HG03460 (cell line): ENCODE measurements at regions not wholly inside any gene's neighbourhood (a gene's known extent, or its start where the extent isn't known, plus 50 kb on each side); places are given as distances from the start of the nearest gene placed in this dataset.
A peak's percentile ranks its signal among the peaks of the same experiment; 100 is the strongest.
"Not testable (repeated sequence)": the region's sequence is repeated elsewhere in the genome, so short reads cannot be mapped to it uniquely, and the experiment has no call there.

Source experiments
- ATAC-seq: cut with Tn5 transposase; IDR thresholded peaks from one replicate; pipeline ENCODE4 v1.9.1; 2021; ENCODE audit not compliant: unreplicated experiment

DNA sequence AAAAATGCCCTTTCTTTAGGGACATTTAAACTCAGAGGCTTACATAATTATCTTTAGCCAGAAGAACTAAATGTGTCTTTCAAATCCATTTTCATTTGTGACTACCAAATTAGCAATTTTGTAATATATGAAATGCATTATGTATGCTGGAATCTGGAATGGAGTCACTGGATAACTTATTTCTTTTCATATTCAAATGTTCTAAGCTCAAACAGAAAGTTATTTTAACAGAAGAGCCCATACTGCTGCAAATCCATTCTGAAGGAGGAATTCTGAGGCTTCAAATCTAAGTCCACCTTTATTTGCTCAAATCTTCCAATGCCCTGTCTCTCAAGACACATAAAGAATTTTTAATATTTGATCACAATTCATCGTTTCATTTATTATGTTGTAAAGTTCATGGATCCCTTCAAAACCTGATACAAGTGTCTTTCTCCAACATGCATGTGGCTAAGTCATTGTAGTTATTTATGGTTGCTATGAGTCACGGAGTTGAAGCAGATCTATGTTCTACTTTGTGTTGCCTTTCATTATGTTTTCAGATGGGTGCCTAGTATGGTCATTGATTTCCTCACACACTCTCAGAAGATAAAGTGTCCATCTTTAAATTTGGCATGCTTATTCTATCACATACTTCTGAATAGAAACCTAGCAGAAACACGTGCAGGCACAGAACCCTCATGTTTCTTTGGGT lies 214.8 kb upstream of the GCFC2 start:
- no peak for ATAC-seq

DNA sequence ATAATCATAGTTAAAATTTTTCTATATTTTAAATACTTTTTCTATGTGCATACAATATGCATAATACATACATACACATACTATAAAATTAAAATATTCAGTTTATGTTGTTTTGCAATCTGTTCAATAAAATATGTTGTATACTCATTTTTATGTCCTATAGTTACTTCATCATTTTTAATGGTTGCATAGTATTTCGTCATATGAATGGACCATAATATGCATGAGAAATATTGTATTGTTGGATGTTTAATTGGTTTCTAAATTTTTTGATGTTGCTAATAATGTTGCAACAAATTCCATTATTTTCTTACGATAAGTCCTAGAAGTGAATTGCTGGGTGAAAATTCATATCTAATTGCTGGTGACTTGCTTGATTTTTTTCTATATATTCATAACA lies 211.5 kb upstream of the GCFC2 start:
- ATAC-seq = no peak

DNA sequence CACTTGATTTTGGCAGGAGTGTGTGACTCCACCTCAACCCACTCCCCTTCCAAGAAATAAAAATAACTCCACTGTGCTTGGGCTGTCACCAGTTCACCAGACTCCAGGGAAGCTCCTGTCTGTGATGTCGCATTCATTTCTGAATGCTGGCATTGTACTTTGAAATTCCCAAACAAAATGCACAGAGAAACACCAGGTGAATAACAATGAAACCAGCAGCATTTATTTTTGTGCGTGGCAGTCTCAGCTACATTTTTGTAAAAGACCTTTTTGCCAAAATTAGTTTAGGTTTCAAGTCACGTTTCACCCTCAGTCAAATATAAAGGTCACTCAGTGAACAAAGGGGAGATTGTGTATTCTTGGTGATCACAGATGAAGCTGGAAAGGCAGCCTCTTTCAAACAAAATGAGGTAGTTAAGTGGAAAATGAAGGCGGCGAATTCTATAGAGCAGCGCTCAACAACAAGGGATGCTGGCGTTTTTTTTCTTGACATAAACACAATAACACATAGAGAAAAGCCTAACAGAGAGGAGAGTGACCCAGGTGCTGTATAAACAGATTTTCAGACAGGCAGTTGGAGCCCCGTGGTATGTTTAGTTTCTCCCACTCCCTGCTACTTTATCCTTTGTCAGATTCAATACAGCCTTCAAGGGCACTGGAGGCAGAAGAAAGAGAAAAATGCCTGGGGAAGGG lies 210.3 kb upstream of the GCFC2 start:
- ATAC-seq = no peak

GRCh38 chr2:75915851-75916634 lies 205.3 kb upstream of the GCFC2 start:
- ATAC-seq = no peak

DNA sequence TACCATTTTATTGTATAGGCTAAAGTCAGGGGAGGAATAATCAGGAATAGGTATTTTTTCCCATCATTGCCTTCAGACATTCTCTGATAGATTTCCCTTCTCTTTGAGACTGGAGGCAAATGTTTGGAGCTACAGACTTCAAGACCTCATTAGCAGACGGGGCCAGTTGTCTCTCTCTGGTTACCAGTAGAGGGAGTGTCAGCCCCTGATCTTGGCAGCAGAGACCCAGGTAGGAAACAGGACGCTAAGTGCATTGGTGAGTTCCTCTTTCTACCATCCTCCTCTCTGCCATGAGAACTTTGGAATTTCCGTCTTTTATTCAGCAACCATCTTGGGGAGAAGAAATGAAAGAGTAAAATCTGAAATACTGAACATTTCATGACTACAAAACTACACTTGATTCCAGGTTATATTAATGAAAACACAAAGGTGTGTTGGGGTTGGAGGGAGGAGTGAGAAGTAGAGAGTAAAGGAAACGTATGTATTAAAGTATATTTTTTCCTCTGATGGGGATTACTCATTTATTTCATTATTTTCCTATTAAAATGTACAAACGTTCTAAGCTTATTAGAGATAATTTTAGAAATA lies 186.2 kb upstream of the GCFC2 start:
- ATAC-seq = peak; percentile 65

DNA sequence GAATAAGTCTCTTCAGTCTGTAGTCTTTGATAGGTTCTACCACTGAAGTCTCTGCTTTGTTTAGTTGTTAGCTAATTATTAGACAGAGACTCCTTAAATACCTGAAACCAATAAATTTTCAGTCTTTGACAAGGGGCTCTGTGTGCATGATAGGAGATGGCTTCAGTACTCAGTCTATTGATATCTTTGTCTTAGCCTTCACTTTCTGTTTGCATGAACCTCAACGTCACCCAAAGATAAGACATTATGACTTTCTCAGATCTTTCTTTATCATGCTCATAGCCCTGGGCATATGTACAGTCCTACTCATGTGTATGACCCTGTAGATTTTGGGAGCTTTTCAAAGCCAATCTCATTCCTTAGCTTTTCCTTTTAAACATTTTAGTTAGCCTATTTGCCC lies 183.5 kb upstream of the GCFC2 start:
- peak; percentile 84 for ATAC-seq

DNA sequence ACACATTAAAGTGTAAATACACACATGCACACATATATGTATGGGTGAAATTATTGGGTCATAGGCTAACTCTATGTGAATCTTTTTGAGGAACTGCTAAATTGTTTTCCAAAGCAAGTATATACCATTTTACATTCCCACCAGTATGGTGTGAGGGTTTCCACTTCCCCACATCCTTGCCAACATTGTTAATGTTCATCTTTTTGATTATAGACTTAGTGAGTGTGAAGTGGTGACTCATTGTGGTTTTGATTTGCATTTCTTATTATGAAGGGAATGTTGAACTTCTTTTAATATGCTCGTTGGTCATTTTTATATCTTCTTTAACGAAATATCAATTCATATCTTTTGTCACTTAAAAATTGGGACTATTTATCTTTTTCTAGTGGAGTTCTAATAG lies 181.8 kb upstream of the GCFC2 start:
- ATAC-seq = no peak

DNA sequence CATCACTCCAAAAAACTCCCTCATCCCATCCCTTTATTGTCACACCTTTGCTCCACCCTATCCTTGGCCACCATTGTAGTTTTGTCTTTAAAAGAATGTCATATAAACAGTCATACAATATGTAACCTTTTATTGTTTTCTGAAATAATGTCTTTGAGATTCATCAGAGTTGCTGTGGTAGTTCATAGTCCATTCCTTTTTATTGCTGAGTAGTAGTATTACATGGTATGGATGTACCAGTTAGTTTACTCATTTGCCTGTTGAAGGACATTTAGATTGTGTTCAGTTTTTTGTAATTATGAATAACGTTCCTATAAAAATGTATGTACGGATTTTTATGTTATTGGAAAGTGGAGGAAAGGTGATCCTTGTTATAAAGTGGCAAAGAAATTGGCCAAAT lies 171.8 kb upstream of the GCFC2 start:
- no peak for ATAC-seq

- ATAC-seq = not testable (repeated sequence)
Observed at GRCh38 chr2:75875606-75876005, 164.9 kb upstream of the GCFC2 start.

DNA sequence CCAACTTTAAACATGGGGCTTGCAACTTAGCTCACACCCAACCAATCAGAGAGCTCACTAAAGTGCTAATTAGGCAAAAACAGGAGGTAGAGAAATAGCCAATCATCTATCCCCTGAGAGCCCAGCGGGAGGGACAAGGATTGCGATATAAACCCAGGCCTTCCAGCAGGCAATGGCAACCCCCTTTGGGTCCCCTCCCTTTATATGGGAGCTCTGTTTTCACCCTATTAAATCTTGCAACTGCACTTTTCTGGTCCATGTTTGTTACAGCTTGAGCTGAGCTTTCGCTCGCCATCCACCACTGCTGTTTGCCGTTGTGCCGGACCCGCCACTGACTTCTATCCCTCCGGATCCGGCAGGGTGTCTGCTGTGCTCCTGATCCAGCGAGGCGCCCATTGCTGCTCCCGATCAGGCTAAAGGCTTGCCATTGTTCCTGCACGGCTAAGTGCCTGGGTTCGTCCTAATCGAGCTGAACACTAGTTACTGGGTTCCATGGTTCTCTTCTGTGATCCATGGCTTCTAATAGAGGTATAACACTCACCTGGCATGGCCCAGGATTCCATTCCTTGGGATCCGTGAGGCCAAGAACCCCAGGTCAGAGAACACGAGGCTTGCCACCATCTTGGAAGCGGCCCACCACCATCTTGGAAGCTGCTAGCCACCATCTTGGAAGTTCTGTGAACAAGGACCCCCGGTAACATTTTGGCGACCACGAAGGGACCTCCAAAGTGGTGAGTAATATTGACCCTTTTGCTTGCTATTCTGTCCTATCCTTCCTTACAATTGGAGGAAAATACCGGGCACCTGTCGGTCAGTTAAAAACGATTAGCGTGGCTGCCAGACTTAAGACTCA lies 161.3 kb upstream of the GCFC2 start:
- not testable (repeated sequence) for ATAC-seq

GRCh38 chr2:75870651-75871137 lies 160.0 kb upstream of the GCFC2 start:
- no peak for ATAC-seq

DNA sequence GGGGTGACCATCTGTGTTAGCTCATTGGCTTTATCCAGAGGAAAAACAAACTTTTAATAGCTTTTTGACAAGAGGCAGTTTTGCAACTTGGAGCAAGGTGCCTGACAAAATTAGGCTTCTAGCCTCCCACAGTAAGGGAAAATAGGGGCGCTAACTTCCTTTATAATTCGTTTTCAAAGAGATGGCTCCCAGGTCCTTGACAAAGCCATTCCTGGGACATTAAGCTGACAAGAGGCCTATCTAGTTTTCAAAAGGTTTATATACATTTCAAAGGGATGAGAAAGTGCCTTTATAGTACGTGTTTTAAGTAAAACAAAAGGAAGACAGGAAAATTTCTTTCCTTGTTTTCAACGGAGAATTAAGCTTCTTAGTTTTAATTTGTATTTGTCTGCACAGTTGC lies 159.4 kb upstream of the GCFC2 start:
- no peak for ATAC-seq

- no peak for ATAC-seq
Observed at GRCh38 chr2:75865702-75866101, 155.0 kb upstream of the GCFC2 start.

GRCh38 chr2:75865083-75865482 lies 154.4 kb upstream of the GCFC2 start:
- ATAC-seq = no peak

DNA sequence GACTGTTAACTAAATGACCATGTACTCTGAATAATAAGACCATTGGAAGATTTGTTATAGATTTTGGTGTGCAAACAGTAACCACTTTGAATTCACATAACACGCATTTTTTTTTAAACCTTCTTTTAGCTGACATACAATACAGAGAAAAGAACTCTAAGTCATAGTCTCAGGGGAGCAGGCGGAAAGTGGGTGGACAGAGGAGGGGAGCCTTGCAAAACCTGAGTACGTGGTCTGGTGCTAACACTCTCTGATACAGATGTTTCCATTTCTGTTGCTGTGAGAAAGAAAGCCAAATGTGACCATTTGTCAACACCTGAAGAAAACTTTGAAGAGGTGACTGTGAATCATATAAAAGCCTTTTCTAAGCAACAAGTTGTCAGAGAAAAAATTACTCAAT lies 151.8 kb upstream of the GCFC2 start:
- no peak for ATAC-seq

- no peak for ATAC-seq
Observed at GRCh38 chr2:75853436-75853835, 142.7 kb upstream of the GCFC2 start.

DNA sequence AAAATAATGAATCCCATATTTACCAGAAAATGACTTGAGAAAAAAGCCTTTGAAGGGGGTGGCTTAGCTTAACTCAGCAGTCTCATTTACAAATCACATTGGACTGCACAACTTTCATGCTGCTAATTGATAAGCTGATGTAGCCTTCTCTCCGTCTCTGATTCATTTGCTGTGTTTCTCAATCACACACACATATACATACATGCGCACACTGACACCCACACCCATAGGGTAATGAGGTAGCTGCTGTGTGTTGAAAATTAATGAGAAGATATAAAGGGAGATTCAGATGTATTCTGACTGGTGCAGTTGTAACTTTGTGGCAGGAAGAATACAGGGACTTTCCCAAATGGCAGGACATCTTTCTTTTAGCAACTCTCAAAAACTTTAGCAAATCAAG lies 141.9 kb upstream of the GCFC2 start:
- no peak for ATAC-seq

DNA sequence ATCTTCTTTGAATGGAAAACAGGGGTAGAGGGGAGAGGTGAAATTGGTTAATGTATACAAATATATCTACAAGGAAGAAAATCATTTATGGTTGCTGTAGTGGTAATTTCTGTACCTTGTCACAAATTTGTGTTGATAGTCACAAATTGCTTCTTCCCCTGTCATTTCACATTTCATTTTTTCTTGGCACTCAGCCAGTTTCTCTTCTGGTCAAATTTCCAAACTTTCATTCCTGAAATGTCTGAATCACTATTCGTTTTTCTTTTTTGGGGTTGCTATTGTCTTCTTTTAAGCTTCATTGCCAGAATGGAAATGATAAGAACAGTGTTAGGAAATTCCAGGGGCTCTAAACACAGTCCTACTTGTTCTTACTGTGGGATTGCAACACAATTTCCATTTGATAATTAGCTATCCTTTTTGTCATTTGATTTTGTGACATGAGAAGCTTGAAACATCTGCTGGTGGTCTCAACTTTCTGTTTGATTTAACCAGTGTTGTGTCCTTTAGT lies 136.0 kb upstream of the GCFC2 start:
- no peak for ATAC-seq

- no peak for ATAC-seq
Observed at GRCh38 chr2:75844651-75845050, 133.9 kb upstream of the GCFC2 start.

GRCh38 chr2:75834588-75834987 lies 123.9 kb upstream of the GCFC2 start:
- not testable (repeated sequence) for ATAC-seq
